K562 (cell line): ENCODE measurements at regions not wholly inside any gene's neighbourhood (a gene's known extent, or its start where the extent isn't known, plus 50 kb on each side); places are given as distances from the start of the nearest gene placed in this dataset.

Source experiments
- ARID4B ChIP-seq: sonication (generic); formaldehyde crosslinking; IDR thresholded peaks from 2 replicates; pipeline ENCODE4 v1.8.0; 2022; ENCODE audit warnings: mild to moderate bottlenecking, missing genetic modification reagents
- BRF1 ChIP-seq: IDR thresholded peaks from 3 replicates; pipeline ENCODE4 v1.6.1; 2011; ENCODE audit warnings: borderline replicate concordance, mild to moderate bottlenecking; ENCODE audit not compliant: insufficient read length; ENCODE audit errors: extremely low read depth
- CHD1 ChIP-seq: fragments of 200-600 bp; sonication (generic); IDR thresholded peaks from one replicate; pipeline ENCODE4 v1.6.1; 2012; ENCODE audit warnings: mild to moderate bottlenecking, moderate library complexity, low read length, inconsistent platforms
- DDX20 ChIP-seq: fragments of 450-650 bp; IDR thresholded peaks from 2 replicates; pipeline ENCODE4 v1.6.1; 2016; ENCODE audit warnings: missing genetic modification characterization, low read depth, mild to moderate bottlenecking, missing compliant biosample characterization, moderate library complexity
- EGR1 ChIP-seq: fragments of 450-650 bp; conservative IDR thresholded peaks from 2 replicates; pipeline ENCODE4 v1.6.1; 2017; ENCODE audit warnings: mild to moderate bottlenecking
- FOXJ2 ChIP-seq: fragments of 200-800 bp; sonication (Bioruptor generic); IDR thresholded peaks from 2 replicates; pipeline ENCODE4 v1.6.1; 2016; ENCODE audit warnings: missing genetic modification characterization, missing compliant biosample characterization
- MCM2 ChIP-seq: fragments of 450-650 bp; IDR thresholded peaks from 2 replicates; pipeline ENCODE4 v1.6.1; 2017; ENCODE audit warnings: low read depth, mild to moderate bottlenecking
- RBFOX2 ChIP-seq: fragments of 200-400 bp; formaldehyde crosslinking; IDR thresholded peaks from 2 replicates; pipeline ENCODE4 v1.6.1; 2017; ENCODE audit warnings: low read depth, mild to moderate bottlenecking, low read length, moderate library complexity
- RCOR1 ChIP-seq, 2 experiments: IDR thresholded peaks; 2 replicates each; pipeline ENCODE4 v1.6.1; 2012; ENCODE audit warnings: low read depth in 2 of 2, low read length in 2 of 2, borderline replicate concordance in 1 of 2, improper control_type of control experiment in 1 of 2
- RNF219 ChIP-seq: fragments of 250-450 bp; sonication (Bioruptor Pico); IDR thresholded peaks from 2 replicates; pipeline ENCODE4 v1.5.0; 2022; ENCODE audit warnings: mild to moderate bottlenecking
- SMAD2 ChIP-seq: fragments of 150-350 bp; IDR thresholded peaks from 2 replicates; pipeline ENCODE4 v1.6.1; 2014; ENCODE audit warnings: low read depth, mild to moderate bottlenecking, low read length
- SRSF1 ChIP-seq: fragments of 200-400 bp; formaldehyde crosslinking; IDR thresholded peaks from 2 replicates; pipeline ENCODE4 v1.6.1; 2017; ENCODE audit warnings: mild to moderate bottlenecking, low read depth, low read length, moderate library complexity
- TAF7 ChIP-seq: fragments of 450-650 bp; IDR thresholded peaks from 2 replicates; pipeline ENCODE4 v1.6.1; 2016; ENCODE audit warnings: missing genetic modification characterization, missing compliant biosample characterization
- TOE1 ChIP-seq, 2 experiments: fragments of 450-650 bp in 1 of 2; sonication (generic) in 1 of 2; formaldehyde crosslinking in 1 of 2; IDR thresholded peaks; 2 replicates each; pipeline versions ENCODE4 v1.7.1 to v1.8.0; 2016 to 2022; ENCODE audit warnings: borderline replicate concordance in 2 of 2, mild to moderate bottlenecking in 2 of 2, antibody characterized with exemption in 1 of 2, inconsistent platforms in 1 of 2, low read depth in 1 of 2, missing genetic modification reagents in 1 of 2, moderate library complexity in 1 of 2
- TRIM24 ChIP-seq, 2 experiments: fragments of 450-650 bp; IDR thresholded peaks; 2 replicates each; pipeline ENCODE4 v1.6.1; 2016
- ZFP30 ChIP-seq: fragments of 250-450 bp; sonication (Bioruptor Pico); IDR thresholded peaks from 2 replicates; pipeline ENCODE4 v1.8.0; 2022; ENCODE audit warnings: moderate library complexity, mild to moderate bottlenecking, inconsistent platforms, borderline replicate concordance
- ZNF121 ChIP-seq: sonication (generic); formaldehyde crosslinking; conservative IDR thresholded peaks from 2 replicates; pipeline ENCODE4 v1.8.0; 2022; ENCODE audit warnings: missing genetic modification reagents
- ZNF184 ChIP-seq: sonication (generic); formaldehyde crosslinking; IDR thresholded peaks from 2 replicates; pipeline ENCODE4 v1.5.0; 2020; ENCODE audit warnings: missing genetic modification reagents
- ZNF197 ChIP-seq: fragments of 200-800 bp; sonication (Bioruptor generic); IDR thresholded peaks from 2 replicates; pipeline ENCODE4 v1.6.1; 2016; ENCODE audit warnings: low read depth, missing genetic modification characterization, missing compliant biosample characterization
- ZNF274 ChIP-seq: IDR thresholded peaks from 2 replicates; pipeline ENCODE4 v1.6.1; 2011; ENCODE audit warnings: low read depth, mild to moderate bottlenecking, low read length, moderate library complexity, borderline replicate concordance
- ZNF395 ChIP-seq: fragments of 200-800 bp; sonication (Bioruptor generic); IDR thresholded peaks from 2 replicates; pipeline ENCODE4 v1.6.1; 2017; ENCODE audit warnings: missing genetic modification characterization, missing compliant biosample characterization
- ZNF408 ChIP-seq: fragments of 250-450 bp; sonication (Bioruptor Pico); IDR thresholded peaks from 2 replicates; pipeline ENCODE4 v1.4.0; 2020; ENCODE audit warnings: low read depth, mild to moderate bottlenecking, moderate library complexity

- no peak for TF ChIP-seq ZFP30
- no peak for TF ChIP-seq FOXJ2 (tag)
- no peak for TF ChIP-seq ZNF184 (CRISPR knock-in tag)
- no peak for TF ChIP-seq MCM2
- no peak for TF ChIP-seq TAF7 (tag)
- no peak for TF ChIP-seq RCOR1 (IDR thresholded peaks at IDR 0.05; ENCODE audit: borderline replicate concordance in 1 of 2, low read depth in 2 of 2, low read length in 2 of 2)
- no peak for TF ChIP-seq SMAD2
- TF ChIP-seq TRIM24 (IDR thresholded peaks at IDR 0.05), result no peak
- TF ChIP-seq ARID4B (CRISPR knock-in tag), result no peak
- no peak for TF ChIP-seq ZNF274
- no peak for TF ChIP-seq ZNF408 (CRISPR knock-in tag)
- no peak for TF ChIP-seq CHD1
- no peak for TF ChIP-seq TOE1 (IDR thresholded peaks at IDR 0.05; ENCODE audit: borderline replicate concordance)
- no peak for TF ChIP-seq TOE1 (CRISPR knock-in tag; IDR thresholded peaks at IDR 0.05; ENCODE audit: borderline replicate concordance, low read depth)
- no peak for TF ChIP-seq ZNF197 (CRISPR knock-in tag)
- TF ChIP-seq ZNF121, result no peak
- peak; percentile 54 for TF ChIP-seq EGR1
- TF ChIP-seq BRF1, result no peak
- TF ChIP-seq ZNF395 (CRISPR knock-in tag), result no peak
- no peak for TF ChIP-seq RBFOX2
- no peak for TF ChIP-seq SRSF1
- TF ChIP-seq RNF219, result no peak
- TF ChIP-seq DDX20, result no peak
Observed at GRCh38 chr13:80048802-80049201, 292.1 kb downstream of the SPRY2 start (continued).
